ENCODE measurements at regions not wholly inside any gene's neighbourhood (a gene's known extent, or its start where the extent isn't known, plus 50 kb on each side); places are given as distances from the start of the nearest gene placed in this dataset.

GRCh38 chr10:107430446-107430845 is 265.9 kb upstream of the SORCS1 start:
- 89% methylated on average over 6 of the region's 6 CpGs; no CpG with 5 or more reads in 1 of the 2 experiments for WGBS, 2 experiments (ENCODE audit: extremely low coverage in 1 of 2, insufficient coverage in 1 of 2, insufficient read length in 1 of 2, insufficient replicate concordance in 2 of 2, low coverage in 1 of 2, low lambda C conversion rate in 2 of 2, missing lambda C conversion rate in 1 of 2)

More at GRCh38 chr10:107430446-107430845, 265.9 kb upstream of the SORCS1 start:
- H3K23me2 ChIP-seq (ENCODE audit: low read depth, low read length): no peaks in the 10 kb centered on the region
- CTCF ChIA-PET (ENCODE audit: partially characterized antibody): no interaction called here
- H2BK5ac ChIP-seq (ENCODE audit: low read depth, low read length): no peak overlapping the region
- H4K5ac ChIP-seq (ENCODE audit: insufficient read length, low read depth, low read length): no peak overlapping the region
- no peak overlapping the region for H3K56ac ChIP-seq (replicated peaks; ENCODE audit: insufficient read length, low read depth, low read length)
- H3K18ac ChIP-seq (ENCODE audit: extremely low read depth, low read length): no peak overlapping the region
- H3K4me1 ChIP-seq (replicated peaks in 1 of 4; ENCODE audit: control insufficient read depth in 3 of 4, insufficient read depth in 4 of 4, low read length in 3 of 4): peaks cover 0 to 5% (median 0%) of the 10 kb centered on the region in 4 experiments; a peak in 1 of 7 replicates
- no peak overlapping the region for H3K23ac ChIP-seq (ENCODE audit: insufficient read length)
- FAIRE-seq (no peak), DNase-seq (ENCODE audit: low read depth in 1 of 2, low spot score in 2 of 2) (no peak)
- no peak overlapping the region for H3K4me2 ChIP-seq (ENCODE audit: insufficient read depth in 1 of 2, low read depth in 2 of 2, low read length in 2 of 2)
- H4K20me1 ChIP-seq (replicated peaks in 1 of 2; ENCODE audit: control insufficient read depth in 1 of 2, insufficient read depth in 2 of 2, low read length in 2 of 2): no peaks in the 10 kb centered on the region
- POLR2A ChIA-PET (ENCODE audit: partially characterized antibody): no interaction called here
- no peak overlapping the region for H3K14ac ChIP-seq (ENCODE audit: insufficient read length)
- no peak overlapping the region for H3K4me3 ChIP-seq (ENCODE audit: extremely low read depth in 1 of 4, insufficient read depth in 2 of 4, low read depth in 3 of 4, low read length in 4 of 4)
- H4K8ac ChIP-seq (ENCODE audit: extremely low read depth, insufficient read depth, low read length): no peak overlapping the region
- H3K4ac ChIP-seq (replicated peaks; ENCODE audit: insufficient read length, low read depth, low read length): no peak overlapping the region
- no peak overlapping the region for H2BK120ac ChIP-seq (replicated peaks; ENCODE audit: low read depth, low read length)
- no peaks in the 10 kb centered on the region for H3K79me2 ChIP-seq (ENCODE audit: control insufficient read depth in 1 of 2, insufficient read depth in 2 of 2, low read length in 2 of 2)
- H2BK12ac ChIP-seq (ENCODE audit: low read depth, low read length): no peak overlapping the region
- H2BK20ac ChIP-seq (ENCODE audit: low read length): no peak overlapping the region
- H3K9ac ChIP-seq (replicated peaks in 1 of 4; ENCODE audit: extremely low read depth in 1 of 4, low read depth in 3 of 4, low read length in 3 of 4): no peak overlapping the region
- H2AK5ac ChIP-seq (ENCODE audit: low read depth, low read length): no peak overlapping the region
- H3K36me3 ChIP-seq (ENCODE audit: control insufficient read depth in 2 of 4, insufficient read depth in 4 of 4, low read length in 3 of 4): no peaks in the 10 kb centered on the region
- H3K9me3 ChIP-seq (ENCODE audit: insufficient read depth in 2 of 2, low read depth in 1 of 2, low read length in 1 of 2): no peaks in the 10 kb centered on the region
- H3K79me1 ChIP-seq (ENCODE audit: low read depth, low read length): no peaks in the 10 kb centered on the region
- no peak overlapping the region for H2BK15ac ChIP-seq (ENCODE audit: low read length)
- peak overlapping the region; percentile 81 for H2AFZ ChIP-seq (ENCODE audit: low read length)
- H3K27me3 ChIP-seq (replicated peaks in 1 of 4; ENCODE audit: control insufficient read depth in 3 of 4, extremely low read depth in 1 of 4, insufficient read depth in 3 of 4, low read length in 3 of 4): no peaks in the 10 kb centered on the region
- TF ChIP-seq KDM1A (IDR thresholded peaks at IDR 0.05; ENCODE audit: borderline replicate concordance, low read length): no peak
- TF ChIP-seq SAP30 (IDR thresholded peaks at IDR 0.05; ENCODE audit: insufficient read depth, insufficient replicate concordance, low read length): no peak
- no peak for TF ChIP-seq CREB1 (IDR thresholded peaks at IDR 0.05)
- H3K27ac ChIP-seq (ENCODE audit: low read depth, low read length): no peak overlapping the region
- no peak overlapping the region for H4K91ac ChIP-seq (replicated peaks; ENCODE audit: insufficient read length, low read length)
